ENCODE measurements at regions not wholly inside any gene's neighbourhood (a gene's known extent, or its start where the extent isn't known, plus 50 kb on each side); places are given as distances from the start of the nearest gene placed in this dataset.
"Not testable (repeated sequence)": the region's sequence is repeated elsewhere in the genome, so short reads cannot be mapped to it uniquely, and the experiment has no call there.

GRCh38 chr9:105004466-105005090, 76.6 kb upstream of the ABCA1 start:
- no peak for DNase-seq (ENCODE audit: low read depth, low spot score)
- Mint-ChIP-seq H3K36me3 (ENCODE audit: low read depth) (no peaks in the 10 kb centered on the region), H3K4me3 (no peak overlapping the region), H3K9me3 (no peaks in the 10 kb centered on the region), H3K4me1 (no peaks in the 10 kb centered on the region), H3K27ac (ENCODE audit: unreplicated experiment) (no peak overlapping the region), H3K27me3 (ENCODE audit: low read depth) (no peaks in the 10 kb centered on the region)
- TF ChIP-seq CTCF (conservative IDR thresholded peaks at IDR 0.05): no peak

GRCh38 chr9:105005186-105005585, 77.2 kb upstream of the ABCA1 start:
- H3K27me3 Mint-ChIP-seq (ENCODE audit: low read depth): no peaks in the 10 kb centered on the region
- H3K9me3 Mint-ChIP-seq: no peaks in the 10 kb centered on the region
- H3K4me1 Mint-ChIP-seq: no peaks in the 10 kb centered on the region
- DNase-seq (ENCODE audit: low read depth, low spot score): no peak
- H3K36me3 Mint-ChIP-seq (ENCODE audit: low read depth): no peaks in the 10 kb centered on the region
- TF ChIP-seq CTCF (conservative IDR thresholded peaks at IDR 0.05): no peak
- no peak overlapping the region for H3K4me3 Mint-ChIP-seq
- no peak overlapping the region for H3K27ac Mint-ChIP-seq (ENCODE audit: unreplicated experiment)

DNA sequence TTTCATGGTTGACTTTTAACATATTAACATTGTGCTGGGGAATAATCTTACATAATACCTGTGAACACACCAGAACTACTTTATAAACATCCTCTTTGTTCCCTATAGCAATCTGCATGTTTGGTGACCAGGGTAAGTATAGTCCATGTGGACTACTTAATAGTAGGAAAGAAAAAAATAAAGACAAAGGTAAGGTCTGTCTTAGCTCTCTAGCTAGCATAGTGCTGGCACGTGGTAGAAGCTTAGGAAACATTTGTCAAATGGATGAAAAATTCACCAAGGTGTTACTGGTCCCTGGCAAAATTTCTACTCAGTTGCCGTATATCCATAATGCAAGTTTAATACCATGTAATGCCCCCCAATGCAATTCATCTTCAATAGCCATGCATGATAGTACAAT, 78.6 kb upstream of the ABCA1 start:
- Mint-ChIP-seq H3K27me3 (ENCODE audit: low read depth) (no peaks in the 10 kb centered on the region), H3K27ac (ENCODE audit: unreplicated experiment) (no peak overlapping the region), H3K4me1 (no peaks in the 10 kb centered on the region), H3K36me3 (ENCODE audit: low read depth) (no peaks in the 10 kb centered on the region), H3K9me3 (no peaks in the 10 kb centered on the region), H3K4me3 (no peak overlapping the region)
- no peak for TF ChIP-seq CTCF (conservative IDR thresholded peaks at IDR 0.05)
- no peak for DNase-seq (ENCODE audit: low read depth, low spot score)

DNA sequence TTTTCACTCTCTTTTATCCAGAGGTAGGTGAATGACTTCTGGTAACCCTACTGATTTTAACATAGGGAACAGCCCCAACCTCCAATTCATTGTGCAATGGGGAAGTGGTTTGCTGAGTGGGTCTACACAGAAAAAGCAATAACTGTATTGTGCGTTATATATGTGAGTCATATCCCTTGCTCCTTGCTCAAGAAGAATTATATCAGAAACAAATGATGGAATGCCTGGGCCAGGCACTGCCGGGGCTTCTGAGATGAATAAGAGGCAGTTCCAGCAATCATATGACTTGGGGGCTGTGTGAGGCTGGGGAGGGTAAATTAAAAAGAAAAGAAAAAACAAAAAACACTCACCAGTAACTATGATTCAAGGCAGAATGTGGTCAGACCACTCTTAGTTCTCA, 79.2 kb upstream of the ABCA1 start:
- H3K27ac Mint-ChIP-seq (ENCODE audit: unreplicated experiment): no peak overlapping the region
- no peaks in the 10 kb centered on the region for H3K9me3 Mint-ChIP-seq
- DNase-seq (ENCODE audit: low read depth, low spot score): no peak
- no peaks in the 10 kb centered on the region for H3K4me1 Mint-ChIP-seq
- no peaks in the 10 kb centered on the region for H3K36me3 Mint-ChIP-seq (ENCODE audit: low read depth)
- no peaks in the 10 kb centered on the region for H3K27me3 Mint-ChIP-seq (ENCODE audit: low read depth)
- no peak for TF ChIP-seq CTCF (conservative IDR thresholded peaks at IDR 0.05)
- H3K4me3 Mint-ChIP-seq: no peak overlapping the region

GRCh38 chr9:105010089-105010488, 82.1 kb upstream of the ABCA1 start:
- not testable (repeated sequence) for H3K9me3 Mint-ChIP-seq; H3K36me3 Mint-ChIP-seq (ENCODE audit: low read depth); H3K4me1 Mint-ChIP-seq; H3K27ac Mint-ChIP-seq (ENCODE audit: unreplicated experiment); H3K4me3 Mint-ChIP-seq; H3K27me3 Mint-ChIP-seq (ENCODE audit: low read depth); DNase-seq (ENCODE audit: low read depth, low spot score)

DNA sequence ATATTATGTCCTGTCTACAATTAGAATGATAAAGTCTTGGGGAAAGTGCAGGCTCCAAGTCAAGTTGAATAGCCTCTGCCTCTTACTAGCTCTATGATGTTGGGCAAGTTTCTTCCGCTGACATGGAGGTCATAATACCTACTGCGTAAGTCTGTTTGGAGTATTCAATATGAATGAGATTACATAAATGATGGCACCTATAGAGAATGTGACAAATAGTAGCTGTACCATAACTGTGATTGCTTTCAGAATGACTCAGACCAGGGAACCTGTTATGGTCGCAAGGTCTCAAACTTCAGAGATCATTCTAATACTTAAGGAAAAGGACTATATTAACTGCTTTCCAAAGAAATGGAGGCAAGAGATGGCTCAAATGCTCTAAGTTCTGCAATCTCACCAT, 94.0 kb upstream of the ABCA1 start:
- H3K36me3 Mint-ChIP-seq (ENCODE audit: low read depth): no peaks in the 10 kb centered on the region
- DNase-seq (ENCODE audit: low read depth, low spot score): no peak
- H3K9me3 Mint-ChIP-seq: no peaks in the 10 kb centered on the region
- H3K27ac Mint-ChIP-seq (ENCODE audit: unreplicated experiment): no peak overlapping the region
- H3K4me3 Mint-ChIP-seq: no peak overlapping the region
- no peaks in the 10 kb centered on the region for H3K27me3 Mint-ChIP-seq (ENCODE audit: low read depth)
- no peak for TF ChIP-seq CTCF (conservative IDR thresholded peaks at IDR 0.05)
- peaks cover 14% of the 10 kb centered on the region for H3K4me1 Mint-ChIP-seq

GRCh38 chr9:105022545-105022944, 94.6 kb upstream of the ABCA1 start:
- H3K4me3 Mint-ChIP-seq; H3K27ac Mint-ChIP-seq (ENCODE audit: unreplicated experiment); H3K36me3 Mint-ChIP-seq (ENCODE audit: low read depth); DNase-seq (ENCODE audit: low read depth, low spot score); H3K27me3 Mint-ChIP-seq (ENCODE audit: low read depth); H3K9me3 Mint-ChIP-seq: not testable (repeated sequence)
- peaks cover 21% of the 10 kb centered on the region for H3K4me1 Mint-ChIP-seq
